Kidney (tissue), 13 donors: ENCODE measurements at regions not wholly inside any gene's neighbourhood (a gene's known extent, or its start where the extent isn't known, plus 50 kb on each side); places are given as distances from the start of the nearest gene placed in this dataset.

Experiments
- DNase-seq, 5 donors: peaks; one replicate each; pipeline ENCODE4 v3.0.0-alpha.2; 2013 to 2020
- FAIRE-seq: peaks from 2 replicates; lab custom pipeline; 2012; peaks lifted over from hg19 to GRCh38; lab: Jason Lieb, UNC
- H3K27ac ChIP-seq, 2 donors: one replicate each; pipeline ENCODE4 v1.7.0; 2013; ENCODE audit warnings: low read depth in 2 of 2, low read length in 2 of 2, inconsistent platforms in 1 of 2
- H3K27me3 ChIP-seq: one replicate; pipeline ENCODE4 v1.7.1; 2013; ENCODE audit warnings: low read length, inconsistent platforms; ENCODE audit not compliant: control insufficient read depth, insufficient read depth
- H3K36me3 ChIP-seq, 3 donors: one replicate each; pipeline versions ENCODE4 v1.7.0 to v1.7.1; 2013; ENCODE audit warnings: low read length in 3 of 3, control low read depth in 1 of 3, inconsistent platforms in 1 of 3; ENCODE audit not compliant: insufficient read depth in 3 of 3, control insufficient read depth in 2 of 3
- H3K4me1 ChIP-seq, 3 donors: one replicate each; pipeline versions ENCODE4 v1.7.0 to v1.7.1; 2013; ENCODE audit warnings: low read length in 3 of 3, inconsistent platforms in 1 of 3, low read depth in 1 of 3; ENCODE audit not compliant: control insufficient read depth in 2 of 3, insufficient read depth in 2 of 3
- H3K4me3 ChIP-seq, 3 donors: one replicate each; pipeline versions ENCODE4 v1.7.0 to v1.8.1; 2013; ENCODE audit warnings: low read length in 3 of 3, control low read depth in 1 of 3, inconsistent platforms in 1 of 3
- H3K9ac ChIP-seq, 3 donors: one replicate each; pipeline versions ENCODE4 v1.7.0 to v1.7.1; 2013; ENCODE audit warnings: low read length in 3 of 3, control low read depth in 1 of 3, inconsistent platforms in 1 of 3
- H3K9me3 ChIP-seq, 3 donors: one replicate each; pipeline versions ENCODE4 v1.7.0 to v1.7.1; 2013; ENCODE audit warnings: low read length in 3 of 3, control low read depth in 1 of 3, inconsistent platforms in 1 of 3; ENCODE audit not compliant: control insufficient read depth in 2 of 3, insufficient read depth in 1 of 3
- intact Hi-C: fragments of 100-400 bp; cut with DNase I; formaldehyde crosslinking; loops from one replicate; pipeline ENCODE4 v1.11.1; 2022
- TF ChIP-seq, protein P1 (sequence below): IDR thresholded peaks from 3 replicates; pipeline ENCODE4 v1.5.1; 2012; ENCODE audit warnings: mild to moderate bottlenecking, moderate library complexity, borderline replicate concordance; ENCODE audit not compliant: insufficient read depth; ENCODE audit errors: extremely low read depth
- donor health status: control.
- donor health status: control.
- donor health status: control.
- donor health status: control.
- donor health status: control.
- donor health status: DM: yes; HTN: yes; CAD: no.
- donor health status: Normal renal cell carcinoma (clear cell type).

DNA sequence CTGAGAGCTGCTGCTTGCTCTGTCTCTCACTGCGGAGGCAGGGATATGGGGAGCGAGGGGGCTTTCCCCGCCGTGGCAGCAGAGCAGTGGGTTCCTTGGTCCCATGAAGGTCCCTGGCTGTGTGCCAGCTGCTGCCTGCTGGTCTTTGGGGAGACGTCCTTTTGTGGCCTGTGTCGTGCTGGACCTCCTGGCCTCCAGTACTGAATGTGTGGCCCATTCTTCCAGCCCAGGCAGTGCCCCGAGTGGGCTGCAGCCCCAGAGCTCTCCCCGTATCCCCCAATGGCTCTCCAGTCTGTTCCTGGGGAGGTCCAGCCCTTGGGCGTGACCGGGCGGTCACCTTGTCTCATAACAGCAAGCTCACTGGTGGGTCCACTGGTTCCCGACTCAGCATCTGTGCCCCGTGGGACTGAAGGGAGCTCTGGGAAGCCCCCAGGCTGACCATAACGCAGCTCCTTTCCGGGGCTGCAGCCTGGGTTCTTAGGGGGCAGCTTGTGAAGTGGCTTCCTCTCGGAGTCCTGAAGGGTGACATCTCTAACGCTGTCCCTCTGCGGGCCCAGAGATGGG lies 115.6 kb downstream of the SMIM20 start:
- TF ChIP-seq, protein P1, sequence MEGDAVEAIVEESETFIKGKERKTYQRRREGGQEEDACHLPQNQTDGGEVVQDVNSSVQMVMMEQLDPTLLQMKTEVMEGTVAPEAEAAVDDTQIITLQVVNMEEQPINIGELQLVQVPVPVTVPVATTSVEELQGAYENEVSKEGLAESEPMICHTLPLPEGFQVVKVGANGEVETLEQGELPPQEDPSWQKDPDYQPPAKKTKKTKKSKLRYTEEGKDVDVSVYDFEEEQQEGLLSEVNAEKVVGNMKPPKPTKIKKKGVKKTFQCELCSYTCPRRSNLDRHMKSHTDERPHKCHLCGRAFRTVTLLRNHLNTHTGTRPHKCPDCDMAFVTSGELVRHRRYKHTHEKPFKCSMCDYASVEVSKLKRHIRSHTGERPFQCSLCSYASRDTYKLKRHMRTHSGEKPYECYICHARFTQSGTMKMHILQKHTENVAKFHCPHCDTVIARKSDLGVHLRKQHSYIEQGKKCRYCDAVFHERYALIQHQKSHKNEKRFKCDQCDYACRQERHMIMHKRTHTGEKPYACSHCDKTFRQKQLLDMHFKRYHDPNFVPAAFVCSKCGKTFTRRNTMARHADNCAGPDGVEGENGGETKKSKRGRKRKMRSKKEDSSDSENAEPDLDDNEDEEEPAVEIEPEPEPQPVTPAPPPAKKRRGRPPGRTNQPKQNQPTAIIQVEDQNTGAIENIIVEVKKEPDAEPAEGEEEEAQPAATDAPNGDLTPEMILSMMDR: no peak
- H3K9me3 ChIP-seq: no peaks in the 10 kb centered on the region
- H3K9ac ChIP-seq: no peak overlapping the region
- intact Hi-C loops: no loop called here
- H3K36me3 ChIP-seq: no peaks in the 10 kb centered on the region
- FAIRE-seq (no peak), DNase-seq (no peak)
- no peak overlapping the region for H3K4me3 ChIP-seq
- no peaks in the 10 kb centered on the region for H3K4me1 ChIP-seq
- H3K27ac ChIP-seq: no peak overlapping the region
- no peaks in the 10 kb centered on the region for H3K27me3 ChIP-seq

DNA sequence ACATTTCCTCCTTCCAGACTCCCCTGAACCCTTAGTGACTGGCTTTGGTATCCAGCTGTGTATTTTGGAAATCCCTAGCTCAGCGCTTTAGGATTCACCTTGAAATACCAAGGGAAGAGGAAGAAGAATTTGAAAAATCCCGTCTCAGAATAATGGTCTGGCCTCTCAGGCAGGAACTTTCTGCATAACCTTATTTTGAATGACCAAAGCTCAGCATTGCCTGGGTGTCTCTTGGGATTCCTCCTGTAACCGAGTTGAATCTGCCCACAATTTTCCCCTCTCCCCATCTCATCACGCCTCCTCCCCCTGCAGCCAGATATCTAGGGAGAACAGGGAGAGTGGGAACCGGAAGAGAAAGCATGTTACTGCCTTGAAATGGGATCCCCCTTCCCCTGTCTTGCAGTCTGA lies 116.2 kb downstream of the SMIM20 start:
- Histone ChIP-seq H3K9me3 (no peaks in the 10 kb centered on the region), H3K4me1 (no peaks in the 10 kb centered on the region), H3K9ac (no peak overlapping the region), H3K4me3 (no peak overlapping the region), H3K27ac (no peak overlapping the region), H3K27me3 (no peaks in the 10 kb centered on the region), H3K36me3 (no peaks in the 10 kb centered on the region)
- DNase-seq (no peak), FAIRE-seq (no peak)
- TF ChIP-seq, protein P1: no peak
- intact Hi-C loops: no loop called here

GRCh38 chr4:26030780-26031179 lies 116.8 kb downstream of the SMIM20 start:
- no peak overlapping the region for H3K27ac ChIP-seq
- no peak for FAIRE-seq
- intact Hi-C loops: no loop called here

More at GRCh38 chr4:26030780-26031179, 116.8 kb downstream of the SMIM20 start:
- no peaks in the 10 kb centered on the region for H3K27me3 ChIP-seq
- no peaks in the 10 kb centered on the region for H3K4me1 ChIP-seq
- TF ChIP-seq, protein P1: no peak
- no peaks in the 10 kb centered on the region for H3K9me3 ChIP-seq
- no peaks in the 10 kb centered on the region for H3K36me3 ChIP-seq
- no peak for DNase-seq
- no peak overlapping the region for H3K9ac ChIP-seq
- H3K4me3 ChIP-seq: no peak overlapping the region
